ENCODE measurements at regions not wholly inside any gene's neighbourhood (a gene's known extent, or its start where the extent isn't known, plus 50 kb on each side); places are given as distances from the start of the nearest gene placed in this dataset.

GRCh38 chr6:134819863-134820800 lies 129.8 kb downstream of the ALDH8A1 start:
- H3K4me3 ChIP-seq (ENCODE audit: low read length): no peak overlapping the region
- H3K27me3 ChIP-seq (ENCODE audit: control insufficient read depth, low read length): no peaks in the 10 kb centered on the region; the same call in 1 of the 2 replicates
- H3K36me3 ChIP-seq (ENCODE audit: control insufficient read depth, low read length): no peaks in the 10 kb centered on the region
- H4K20me1 ChIP-seq (ENCODE audit: control insufficient read depth, insufficient read depth, low read depth, low read length): no peaks in the 10 kb centered on the region
- no peak overlapping the region for H3K4me2 ChIP-seq (ENCODE audit: low read length)
- no peak for TF ChIP-seq EZH2phosphoT487 (IDR thresholded peaks at IDR 0.05; ENCODE audit: borderline replicate concordance, low read length)
- TF ChIP-seq CTCF (IDR thresholded peaks at IDR 0.05; ENCODE audit: low read depth, low read length, poor library complexity, severe bottlenecking): no peak
- no peaks in the 10 kb centered on the region for H3F3A ChIP-seq (ENCODE audit: control insufficient read depth, insufficient read depth)
- no peaks in the 10 kb centered on the region for H3K9me2 ChIP-seq (replicated peaks; ENCODE audit: control insufficient read depth, low read length)
- no peaks in the 10 kb centered on the region for H3K4me1 ChIP-seq (ENCODE audit: control insufficient read depth, low read length)
- H3K9me3 ChIP-seq (ENCODE audit: control insufficient read depth, insufficient read depth, low read length): no peaks in the 10 kb centered on the region
- H3K79me2 ChIP-seq (ENCODE audit: control insufficient read depth, low read length): no peaks in the 10 kb centered on the region
- H3K27ac ChIP-seq (ENCODE audit: low read depth, low read length): no peak overlapping the region

- H3K4me2 ChIP-seq (ENCODE audit: low read length): no peak overlapping the region
- H3K27me3 ChIP-seq (ENCODE audit: control insufficient read depth, low read length): no peaks in the 10 kb centered on the region; the same call in 1 of the 2 replicates
- H3K79me2 ChIP-seq (ENCODE audit: control insufficient read depth, low read length): no peaks in the 10 kb centered on the region
- no peak for TF ChIP-seq EZH2phosphoT487 (IDR thresholded peaks at IDR 0.05; ENCODE audit: borderline replicate concordance, low read length)
- TF ChIP-seq CTCF (IDR thresholded peaks at IDR 0.05; ENCODE audit: low read depth, low read length, poor library complexity, severe bottlenecking): no peak
- H3K4me3 ChIP-seq (ENCODE audit: low read length): no peak overlapping the region
- H4K20me1 ChIP-seq (ENCODE audit: control insufficient read depth, insufficient read depth, low read depth, low read length): no peaks in the 10 kb centered on the region
- no peaks in the 10 kb centered on the region for H3K4me1 ChIP-seq (ENCODE audit: control insufficient read depth, low read length)
- no peaks in the 10 kb centered on the region for H3F3A ChIP-seq (ENCODE audit: control insufficient read depth, insufficient read depth)
- no peaks in the 10 kb centered on the region for H3K9me2 ChIP-seq (replicated peaks; ENCODE audit: control insufficient read depth, low read length)
- H3K9me3 ChIP-seq (ENCODE audit: control insufficient read depth, insufficient read depth, low read length): no peaks in the 10 kb centered on the region
- no peak overlapping the region for H3K27ac ChIP-seq (ENCODE audit: low read depth, low read length)
- no peaks in the 10 kb centered on the region for H3K36me3 ChIP-seq (ENCODE audit: control insufficient read depth, low read length)
Measured at GRCh38 chr6:134819236-134819635, 130.7 kb downstream of the ALDH8A1 start.

GRCh38 chr6:134817448-134817847 lies 132.5 kb downstream of the ALDH8A1 start:
- H3K9me2 ChIP-seq (replicated peaks; ENCODE audit: control insufficient read depth, low read length): no peaks in the 10 kb centered on the region
- no peak overlapping the region for H3K4me3 ChIP-seq (ENCODE audit: low read length)
- no peaks in the 10 kb centered on the region for H3K36me3 ChIP-seq (ENCODE audit: control insufficient read depth, low read length)
- H3K4me1 ChIP-seq (ENCODE audit: control insufficient read depth, low read length): no peaks in the 10 kb centered on the region
- no peak overlapping the region for H3K4me2 ChIP-seq (ENCODE audit: low read length)
- TF ChIP-seq CTCF (IDR thresholded peaks at IDR 0.05; ENCODE audit: low read depth, low read length, poor library complexity, severe bottlenecking) (no peak), EZH2phosphoT487 (IDR thresholded peaks at IDR 0.05; ENCODE audit: borderline replicate concordance, low read length) (no peak)
- no peaks in the 10 kb centered on the region for H4K20me1 ChIP-seq (ENCODE audit: control insufficient read depth, insufficient read depth, low read depth, low read length)
- no peaks in the 10 kb centered on the region for H3K79me2 ChIP-seq (ENCODE audit: control insufficient read depth, low read length)
- no peak overlapping the region for H3K27ac ChIP-seq (ENCODE audit: low read depth, low read length)
- no peaks in the 10 kb centered on the region; the same call in 1 of the 2 replicates for H3K27me3 ChIP-seq (ENCODE audit: control insufficient read depth, low read length)
- H3K9me3 ChIP-seq (ENCODE audit: control insufficient read depth, insufficient read depth, low read length): no peaks in the 10 kb centered on the region
- no peaks in the 10 kb centered on the region for H3F3A ChIP-seq (ENCODE audit: control insufficient read depth, insufficient read depth)

Data from DOHH2 (cell line).